PC-3 (cell line): ENCODE measurements at regions not wholly inside any gene's neighbourhood (a gene's known extent, or its start where the extent isn't known, plus 50 kb on each side); places are given as distances from the start of the nearest gene placed in this dataset.
A peak's percentile ranks its signal among the peaks of the same experiment; 100 is the strongest.
"Not testable (repeated sequence)": the region's sequence is repeated elsewhere in the genome, so short reads cannot be mapped to it uniquely, and the experiment has no call there.

ENCODE experiments used
- ATAC-seq: fragments of 200-7000 bp; cut with Tn5 transposase; 2 replicates; pipeline ENCODE4 v1.9.1; 2020; ENCODE audit warnings: mild to moderate bottlenecking, moderate library complexity
- BruUV-seq: library from RNA; stranded (reverse); fragments of 400-500 nt; replicated peaks from 2 replicates; lab custom pipeline; 2021; lab: Mats Ljungman, UMichigan
- CTCF ChIA-PET: fragments of 300-600 bp; sonication (Branson Sonifier 250); formaldehyde crosslinking; loops from one replicate; lab custom pipeline; 2022; ENCODE audit warnings: antibody characterized with exemption; lab: Charles Lee
- POLR2A ChIA-PET: fragments of 300-600 bp; sonication (Branson Sonifier 250); formaldehyde crosslinking; loops from one replicate; lab custom pipeline; 2022; ENCODE audit warnings: antibody characterized with exemption; ENCODE audit not compliant: unreplicated experiment; lab: Charles Lee
- DNase-seq: peaks from one replicate; pipeline ENCODE4 v3.0.0-alpha.2; 2015
- H2AFZ ChIP-seq: fragments of 300-600 bp; sonication (generic); 2 replicates; pipeline ENCODE4 v1.6.0; 2016; ENCODE audit warnings: antibody characterized with exemption, low read length
- H3F3A ChIP-seq: fragments of 300-600 bp; sonication (generic); one replicate; pipeline ENCODE4 v1.6.0; 2017; ENCODE audit warnings: antibody characterized with exemption, low read length, control low read depth, mild to moderate bottlenecking; ENCODE audit not compliant: unreplicated experiment
- H3K27ac ChIP-seq: fragments of 300-600 bp; sonication (generic); 2 replicates; pipeline ENCODE4 v1.5.1; 2016; ENCODE audit warnings: mild to moderate bottlenecking, low read length
- H3K27me3 ChIP-seq: fragments of 300-600 bp; sonication (generic); 2 replicates; pipeline ENCODE4 v1.6.1; 2016; ENCODE audit warnings: low read length, mixed read lengths
- H3K36me3 ChIP-seq: fragments of 300-600 bp; sonication (generic); 2 replicates; pipeline ENCODE4 v1.6.1; 2016; ENCODE audit warnings: low read depth, mixed run types, low read length, mixed read lengths
- H3K4me1 ChIP-seq: fragments of 300-600 bp; sonication (generic); 2 replicates; pipeline ENCODE4 v1.5.1; 2016; ENCODE audit warnings: low read length; ENCODE audit not compliant: insufficient read depth
- H3K4me2 ChIP-seq: fragments of 300-600 bp; sonication (generic); 2 replicates; pipeline ENCODE4 v1.6.0; 2016; ENCODE audit warnings: low read length
- H3K4me3 ChIP-seq: fragments of 300-600 bp; sonication (generic); 2 replicates; pipeline ENCODE4 v1.5.1; 2016; ENCODE audit warnings: mild to moderate bottlenecking, low read length, mixed read lengths
- H3K79me2 ChIP-seq: fragments of 300-600 bp; sonication (generic); 2 replicates; pipeline ENCODE4 v1.6.1; 2017; ENCODE audit warnings: low read length, mixed read lengths
- H3K9ac ChIP-seq: fragments of 300-600 bp; sonication (generic); 2 replicates; pipeline ENCODE4 v1.6.0; 2016; ENCODE audit warnings: mild to moderate bottlenecking, low read length
- H3K9me2 ChIP-seq: fragments of 300-600 bp; sonication (generic); replicated peaks from 2 replicates; pipeline ENCODE4 v1.6.1; 2016; ENCODE audit warnings: mixed run types, low read length, mixed read lengths
- H3K9me3 ChIP-seq: fragments of 300-600 bp; sonication (generic); 2 replicates; pipeline ENCODE4 v1.6.1; 2016; ENCODE audit warnings: low read length, mixed read lengths
- H4K20me1 ChIP-seq: fragments of 300-600 bp; sonication (generic); 2 replicates; pipeline ENCODE4 v1.6.1; 2016; ENCODE audit warnings: low read length, mixed read lengths
- intact Hi-C: fragments of 100-400 bp; cut with micrococcal nuclease; formaldehyde crosslinking; loops from 2 replicates; pipeline ENCODE4 v1.9.0; 2023

DNA sequence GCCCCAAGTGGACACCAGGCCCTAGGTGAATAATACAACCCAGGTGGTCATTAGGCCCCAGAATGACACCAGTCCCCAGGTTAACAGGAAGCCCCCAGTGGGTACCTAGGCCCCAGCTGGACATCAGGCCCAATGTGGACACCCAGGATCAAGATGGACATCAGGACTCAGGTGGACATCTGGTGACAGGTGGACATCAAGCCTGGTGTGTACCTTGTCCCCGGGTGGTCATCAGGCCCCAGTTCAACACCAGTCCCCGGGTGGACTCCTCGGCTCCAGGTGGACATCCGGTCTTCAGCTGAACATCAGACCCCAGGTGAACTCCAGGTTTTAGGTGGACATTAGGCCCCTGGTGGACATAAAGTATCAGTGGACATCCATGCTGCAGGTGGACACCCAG lies 524.6 kb downstream of the FOXD4L4 start:
- CTCF ChIA-PET, BruUV-seq, H3F3A ChIP-seq, H3K36me3 ChIP-seq, H2AFZ ChIP-seq, H3K4me3 ChIP-seq, H3K9ac ChIP-seq, DNase-seq, H4K20me1 ChIP-seq, POLR2A ChIA-PET, H3K9me3 ChIP-seq, H3K27me3 ChIP-seq, ATAC-seq, intact Hi-C loops, H3K4me2 ChIP-seq, H3K9me2 ChIP-seq, H3K79me2 ChIP-seq, H3K27ac ChIP-seq, H3K4me1 ChIP-seq: not testable (repeated sequence)

DNA sequence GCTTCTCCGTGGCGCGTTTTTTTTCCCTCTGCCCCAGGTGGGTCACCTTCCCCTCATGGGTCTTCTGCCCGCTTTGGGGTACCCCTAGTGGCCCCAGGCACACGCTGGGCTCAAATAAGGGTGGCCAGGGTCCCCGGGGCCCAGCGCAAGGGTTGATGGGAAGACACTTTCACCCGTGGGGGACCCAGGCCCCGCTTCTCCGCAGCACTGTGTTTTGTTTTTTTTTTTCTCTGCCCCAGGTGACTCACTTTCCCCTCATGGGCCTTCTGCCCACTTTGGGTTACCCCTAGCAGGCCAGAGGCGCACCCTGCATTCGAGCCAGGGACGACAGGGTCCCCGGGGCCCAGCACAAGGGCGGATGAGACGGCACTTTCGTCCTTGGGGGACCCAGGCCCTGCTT lies 526.7 kb downstream of the FOXD4L4 start:
- BruUV-seq, H3K4me2 ChIP-seq, H3F3A ChIP-seq, ATAC-seq, H4K20me1 ChIP-seq, H3K27me3 ChIP-seq, H2AFZ ChIP-seq, H3K9me3 ChIP-seq, H3K9ac ChIP-seq, H3K4me3 ChIP-seq, intact Hi-C loops, CTCF ChIA-PET, H3K79me2 ChIP-seq, H3K36me3 ChIP-seq, POLR2A ChIA-PET, H3K27ac ChIP-seq, H3K9me2 ChIP-seq, H3K4me1 ChIP-seq: not testable (repeated sequence)
- peak; percentile 0 for DNase-seq

DNA sequence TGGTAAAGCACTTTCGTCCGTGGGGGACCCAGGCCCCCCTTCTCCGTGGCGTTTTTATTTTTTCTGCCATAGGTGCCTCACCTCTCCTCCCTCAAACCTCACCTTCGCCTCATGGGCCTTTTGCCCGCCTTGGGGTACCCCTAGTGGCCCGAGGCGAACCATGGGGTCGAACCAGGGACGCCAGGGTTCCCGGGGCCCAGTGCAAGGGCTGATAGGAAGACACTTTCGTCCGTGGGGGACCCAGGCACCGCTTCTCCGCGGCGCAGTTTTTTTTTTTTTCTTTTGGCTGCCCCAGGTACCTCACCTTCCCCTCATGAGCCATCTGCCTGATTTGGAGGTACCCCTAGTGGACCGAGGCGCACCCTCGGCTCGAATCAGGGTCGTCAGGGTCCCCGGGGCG lies 527.8 kb downstream of the FOXD4L4 start:
- H3K27me3 ChIP-seq, BruUV-seq, CTCF ChIA-PET, H3F3A ChIP-seq, H3K9me2 ChIP-seq, H3K36me3 ChIP-seq, H3K9me3 ChIP-seq, H3K4me1 ChIP-seq, intact Hi-C loops, H3K79me2 ChIP-seq, H3K27ac ChIP-seq, H4K20me1 ChIP-seq, H3K9ac ChIP-seq, ATAC-seq, POLR2A ChIA-PET: not testable (repeated sequence)
- Histone ChIP-seq H3K4me2 (peak overlapping the region; percentile 60), H2AFZ (peak overlapping the region; percentile 78), H3K4me3 (peak overlapping the region; percentile 49; the same call in 1 of the 2 replicates)
- peak; percentile 1 for DNase-seq

- H2AFZ ChIP-seq, H3K27ac ChIP-seq, H3K36me3 ChIP-seq, H3K4me3 ChIP-seq, intact Hi-C loops, H4K20me1 ChIP-seq, H3K4me2 ChIP-seq, H3K9ac ChIP-seq, BruUV-seq, ATAC-seq, CTCF ChIA-PET, H3F3A ChIP-seq, H3K27me3 ChIP-seq, H3K9me3 ChIP-seq, POLR2A ChIA-PET, H3K79me2 ChIP-seq, H3K4me1 ChIP-seq, H3K9me2 ChIP-seq: not testable (repeated sequence)
- peak; percentile 1 for DNase-seq
Measured at GRCh38 chr9:66266202-66266601, 529.3 kb downstream of the FOXD4L4 start.

DNA sequence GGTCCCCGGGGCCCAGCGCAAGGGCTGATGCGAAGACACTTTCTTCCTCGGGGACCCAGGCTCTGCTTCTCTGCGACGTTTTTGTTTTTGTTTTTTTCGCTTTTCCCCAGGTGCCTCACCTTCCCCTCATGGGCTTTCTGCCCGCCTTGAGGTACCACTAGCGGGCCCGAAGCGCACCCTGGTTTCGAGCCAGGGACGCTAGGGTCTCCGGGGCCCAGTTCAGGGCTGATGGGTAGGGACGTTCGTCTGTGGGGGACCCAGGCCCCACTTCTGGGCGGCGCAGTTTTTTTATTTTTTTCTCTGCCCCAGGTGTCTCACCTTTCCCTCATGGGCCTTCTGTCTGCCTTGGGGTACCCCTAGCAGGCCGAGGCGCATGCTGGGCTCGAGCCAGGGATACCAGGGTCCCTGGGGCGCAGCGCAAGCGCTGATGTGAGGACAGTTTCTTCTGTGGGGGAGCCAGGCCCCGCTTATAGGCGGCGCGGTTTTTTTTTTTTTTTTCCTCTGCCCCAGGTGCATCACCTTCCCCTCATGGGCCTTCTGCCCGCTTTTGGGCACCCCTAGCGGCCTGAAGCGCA lies 530.0 kb downstream of the FOXD4L4 start:
- H3K4me1 ChIP-seq, H3K36me3 ChIP-seq, CTCF ChIA-PET, H3K9ac ChIP-seq, intact Hi-C loops, H3K79me2 ChIP-seq, H3K4me2 ChIP-seq, H4K20me1 ChIP-seq, POLR2A ChIA-PET, H2AFZ ChIP-seq, H3F3A ChIP-seq, H3K4me3 ChIP-seq, H3K27me3 ChIP-seq, BruUV-seq, DNase-seq, H3K9me3 ChIP-seq, H3K27ac ChIP-seq, ATAC-seq, H3K9me2 ChIP-seq: not testable (repeated sequence)

DNA sequence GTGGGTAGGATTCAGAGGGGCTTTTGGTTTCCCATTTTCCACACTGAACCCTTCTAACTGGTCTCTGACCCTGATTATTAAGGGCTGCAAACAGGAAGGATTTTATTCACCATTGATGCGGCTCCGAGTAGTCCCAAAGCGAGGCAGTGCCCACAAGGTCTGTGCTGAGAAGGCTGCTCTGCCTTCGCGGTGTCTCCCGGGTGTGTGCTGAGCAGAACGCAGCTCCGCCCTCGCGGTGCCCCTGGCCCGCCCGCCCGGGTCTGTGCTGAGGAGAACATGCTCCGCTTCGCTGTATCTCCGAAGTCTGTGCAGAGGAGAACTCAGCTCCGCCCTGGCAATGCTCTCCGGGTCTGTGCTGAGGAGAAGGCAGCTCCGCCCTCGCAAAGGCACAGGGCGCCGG lies 530.7 kb downstream of the FOXD4L4 start:
- H3K9ac ChIP-seq, ATAC-seq, H3K9me3 ChIP-seq, H3K27ac ChIP-seq, intact Hi-C loops, CTCF ChIA-PET, H3K27me3 ChIP-seq, H3K36me3 ChIP-seq, H3K9me2 ChIP-seq, H3K4me2 ChIP-seq, H3K4me1 ChIP-seq, POLR2A ChIA-PET, H3F3A ChIP-seq, BruUV-seq, H4K20me1 ChIP-seq, H3K4me3 ChIP-seq, H3K79me2 ChIP-seq, H2AFZ ChIP-seq: not testable (repeated sequence)
- DNase-seq, result peak; percentile 0

DNA sequence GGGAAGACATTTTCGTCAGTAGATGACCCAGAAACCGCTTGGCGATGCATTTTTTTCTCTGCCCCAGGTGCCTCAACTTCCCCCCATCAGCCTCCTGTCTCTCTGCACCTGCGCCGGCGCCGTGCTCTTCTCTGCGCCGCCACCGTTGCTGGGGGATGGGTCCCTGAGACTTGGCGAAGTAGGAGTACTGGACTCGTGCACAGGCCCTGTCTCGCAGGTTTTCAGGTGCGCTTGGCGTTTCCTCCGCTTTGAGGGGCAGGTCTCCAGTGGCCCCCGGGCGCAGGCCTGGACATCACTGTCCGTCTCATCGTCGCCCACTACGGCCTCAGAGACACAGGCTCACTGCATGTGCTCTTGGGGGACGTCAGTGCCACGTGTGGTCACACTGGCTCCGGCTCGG lies 532.1 kb downstream of the FOXD4L4 start:
- H3K4me1 ChIP-seq, ATAC-seq, CTCF ChIA-PET: not testable (repeated sequence)

More for the DNA sequence above, 532.1 kb downstream of the FOXD4L4 start:
- H3K79me2 ChIP-seq, H3K4me2 ChIP-seq, H3K27ac ChIP-seq, BruUV-seq, POLR2A ChIA-PET, DNase-seq, H2AFZ ChIP-seq, H3K9me2 ChIP-seq, H3K4me3 ChIP-seq, H3K9ac ChIP-seq, H3K27me3 ChIP-seq, H3K9me3 ChIP-seq, H3F3A ChIP-seq, intact Hi-C loops, H4K20me1 ChIP-seq, H3K36me3 ChIP-seq: not testable (repeated sequence)
